Calu3 (cell line): ENCODE measurements at regions not wholly inside any gene's neighbourhood (a gene's known extent, or its start where the extent isn't known, plus 50 kb on each side); places are given as distances from the start of the nearest gene placed in this dataset.

Experiments used
- BruUV-seq: library from RNA; stranded (reverse); fragments of 400-500 nt; replicated peaks from 2 replicates; lab custom pipeline; 2021; lab: Mats Ljungman, UMichigan
- CTCF ChIA-PET: fragments of 300-600 bp; sonication (Branson Sonifier 250); formaldehyde crosslinking; loops from one replicate; lab custom pipeline; 2022; ENCODE audit warnings: antibody characterized with exemption; lab: Charles Lee
- DNase-seq: peaks from one replicate; pipeline ENCODE4 v3.0.0; 2022
- H3K27ac Mint-ChIP-seq: one replicate; pipeline ENCODE4 v1.8.0; 2022; ENCODE audit warnings: mixed read lengths; ENCODE audit not compliant: unreplicated experiment
- H3K27me3 Mint-ChIP-seq: one replicate; pipeline ENCODE4 v1.8.0; 2022; ENCODE audit warnings: mixed read lengths; ENCODE audit not compliant: unreplicated experiment
- H3K36me3 Mint-ChIP-seq: one replicate; pipeline ENCODE4 v1.8.0; 2022; ENCODE audit warnings: mild to moderate bottlenecking, moderate library complexity, mixed read lengths; ENCODE audit not compliant: insufficient read depth, unreplicated experiment
- H3K4me1 Mint-ChIP-seq: one replicate; pipeline ENCODE4 v1.8.0; 2022; ENCODE audit warnings: mild to moderate bottlenecking, low read depth, mixed read lengths; ENCODE audit not compliant: unreplicated experiment
- H3K4me3 Mint-ChIP-seq: one replicate; pipeline ENCODE4 v1.8.0; 2022; ENCODE audit warnings: mild to moderate bottlenecking, low read depth, moderate library complexity, mixed read lengths; ENCODE audit not compliant: unreplicated experiment
- H3K9me3 Mint-ChIP-seq: one replicate; pipeline ENCODE4 v1.8.0; 2022; ENCODE audit warnings: low read depth, mixed read lengths; ENCODE audit not compliant: unreplicated experiment
- intact Hi-C: fragments of 100-400 bp; cut with micrococcal nuclease; formaldehyde crosslinking; loops from one replicate; pipeline ENCODE4 v1.10.0; 2022; ENCODE audit not compliant: unreplicated experiment
- TF ChIP-seq, protein P1 (sequence below): fragments of 200-600 bp; IDR thresholded peaks from one replicate; pipeline ENCODE4 v1.8.0; 2022; ENCODE audit warnings: antibody characterized with exemption; ENCODE audit not compliant: unreplicated experiment

DNA sequence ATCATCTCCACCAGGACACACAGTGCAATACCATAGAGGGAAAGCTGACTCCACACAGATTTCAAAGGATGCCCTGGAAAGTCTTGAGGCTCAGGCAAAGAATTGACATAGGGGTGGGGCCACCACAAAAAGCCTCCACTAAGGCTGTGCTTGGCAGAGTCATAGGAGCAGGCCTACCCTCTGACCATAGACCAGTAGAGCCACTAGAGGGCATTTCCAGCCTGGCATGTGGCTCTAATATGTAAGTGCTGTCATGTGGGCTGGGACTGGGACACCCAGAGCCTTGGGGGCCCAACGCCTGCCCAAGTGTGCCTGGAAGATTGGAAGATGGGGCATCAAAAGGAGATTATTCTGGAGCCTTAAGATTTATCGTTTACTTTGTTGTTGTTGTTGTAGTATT, 726.0 kb downstream of the DNAH5 start:
- Mint-ChIP-seq H3K27ac (no peak overlapping the region), H3K9me3 (peaks cover 3% of the 10 kb centered on the region), H3K4me1 (no peaks in the 10 kb centered on the region), H3K36me3 (no peaks in the 10 kb centered on the region), H3K27me3 (no peaks in the 10 kb centered on the region), H3K4me3 (no peak overlapping the region)
- no TSS peak for BruUV-seq
- CTCF ChIA-PET: no interaction called here
- DNase-seq: no peak
- TF ChIP-seq, protein P1, sequence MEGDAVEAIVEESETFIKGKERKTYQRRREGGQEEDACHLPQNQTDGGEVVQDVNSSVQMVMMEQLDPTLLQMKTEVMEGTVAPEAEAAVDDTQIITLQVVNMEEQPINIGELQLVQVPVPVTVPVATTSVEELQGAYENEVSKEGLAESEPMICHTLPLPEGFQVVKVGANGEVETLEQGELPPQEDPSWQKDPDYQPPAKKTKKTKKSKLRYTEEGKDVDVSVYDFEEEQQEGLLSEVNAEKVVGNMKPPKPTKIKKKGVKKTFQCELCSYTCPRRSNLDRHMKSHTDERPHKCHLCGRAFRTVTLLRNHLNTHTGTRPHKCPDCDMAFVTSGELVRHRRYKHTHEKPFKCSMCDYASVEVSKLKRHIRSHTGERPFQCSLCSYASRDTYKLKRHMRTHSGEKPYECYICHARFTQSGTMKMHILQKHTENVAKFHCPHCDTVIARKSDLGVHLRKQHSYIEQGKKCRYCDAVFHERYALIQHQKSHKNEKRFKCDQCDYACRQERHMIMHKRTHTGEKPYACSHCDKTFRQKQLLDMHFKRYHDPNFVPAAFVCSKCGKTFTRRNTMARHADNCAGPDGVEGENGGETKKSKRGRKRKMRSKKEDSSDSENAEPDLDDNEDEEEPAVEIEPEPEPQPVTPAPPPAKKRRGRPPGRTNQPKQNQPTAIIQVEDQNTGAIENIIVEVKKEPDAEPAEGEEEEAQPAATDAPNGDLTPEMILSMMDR: no peak
- intact Hi-C loops: no loop called here

GRCh38 chr5:13217636-13218035, 726.9 kb downstream of the DNAH5 start:
- Mint-ChIP-seq H3K9me3 (peaks cover 3% of the 10 kb centered on the region), H3K4me1 (no peaks in the 10 kb centered on the region), H3K36me3 (no peaks in the 10 kb centered on the region), H3K27me3 (no peaks in the 10 kb centered on the region), H3K4me3 (no peak overlapping the region), H3K27ac (no peak overlapping the region)
- DNase-seq: no peak
- intact Hi-C loops: no loop called here
- CTCF ChIA-PET: no interaction called here
- BruUV-seq: no TSS peak
- TF ChIP-seq, protein P1: no peak

GRCh38 chr5:13215806-13216205, 728.7 kb downstream of the DNAH5 start:
- no peak for DNase-seq
- Mint-ChIP-seq H3K9me3 (peaks cover 3% of the 10 kb centered on the region), H3K4me3 (no peak overlapping the region), H3K27ac (no peak overlapping the region), H3K4me1 (no peaks in the 10 kb centered on the region), H3K27me3 (no peaks in the 10 kb centered on the region), H3K36me3 (no peaks in the 10 kb centered on the region)
- BruUV-seq: no TSS peak
- intact Hi-C loops: no loop called here
- CTCF ChIA-PET: no interaction called here
- TF ChIP-seq, protein P1: no peak

GRCh38 chr5:13215370-13215769, 729.1 kb downstream of the DNAH5 start:
- Mint-ChIP-seq H3K4me3 (no peak overlapping the region), H3K9me3 (peaks cover 3% of the 10 kb centered on the region), H3K4me1 (no peaks in the 10 kb centered on the region), H3K27me3 (no peaks in the 10 kb centered on the region), H3K36me3 (no peaks in the 10 kb centered on the region), H3K27ac (no peak overlapping the region)
- DNase-seq: no peak
- intact Hi-C loops: no loop called here
- BruUV-seq: no TSS peak
- CTCF ChIA-PET: no interaction called here
- TF ChIP-seq, protein P1: no peak
